ENCODE measurements at regions not wholly inside any gene's neighbourhood (a gene's known extent, or its start where the extent isn't known, plus 50 kb on each side); places are given as distances from the start of the nearest gene placed in this dataset.

DNA sequence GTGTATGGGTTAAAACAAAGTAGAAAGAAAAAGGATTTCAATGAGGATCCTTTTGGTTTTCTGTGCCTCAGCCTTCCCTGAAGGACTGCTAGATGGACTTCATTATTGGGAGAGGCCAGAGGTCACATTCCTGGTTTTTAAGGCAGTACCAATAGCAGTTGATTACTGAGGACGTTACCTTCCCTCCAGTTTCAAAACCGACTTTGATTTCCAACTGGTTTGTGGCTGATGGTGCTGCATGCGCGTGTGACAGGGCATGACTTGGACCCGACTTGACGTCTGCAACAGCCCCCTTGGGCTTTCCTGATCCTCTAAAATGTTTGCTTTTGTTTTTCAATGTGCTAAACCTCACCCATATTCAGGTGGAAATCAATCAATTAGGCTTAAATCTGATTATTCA lies 314.3 kb upstream of the ARGLU1 start:
- POLR2A ChIA-PET: no interaction called here

GRCh38 chr13:106879806-106880205 lies 311.9 kb upstream of the ARGLU1 start:
- no peak overlapping the region for H3K4me3 Mint-ChIP-seq (ENCODE audit: unreplicated experiment)
- POLR2A ChIA-PET: no interaction called here
- H3K36me3 ChIP-seq (ENCODE audit: control insufficient read depth, insufficient read depth, low read length): no peaks in the 10 kb centered on the region
- H3K27me3 ChIP-seq (replicated peaks; ENCODE audit: control insufficient read depth, insufficient read depth, low read length): no peaks in the 10 kb centered on the region
- CTCF ChIA-PET: no interaction called here
- no peaks in the 10 kb centered on the region for H3K36me3 Mint-ChIP-seq (ENCODE audit: insufficient read depth, unreplicated experiment)
- BruUV-seq (replicated peaks): no TSS peak
- no peaks in the 10 kb centered on the region for H3K4me1 Mint-ChIP-seq (ENCODE audit: low read depth, unreplicated experiment)
- no peak for TF ChIP-seq CTCF (IDR thresholded peaks at IDR 0.05; ENCODE audit: insufficient read depth in 1 of 2, low read depth in 1 of 2, low read length in 1 of 2, severe bottlenecking in 1 of 2, unreplicated experiment in 1 of 2)
- peaks cover 10% of the 10 kb centered on the region for H3K9me3 Mint-ChIP-seq (ENCODE audit: unreplicated experiment)
- intact Hi-C loops (cut with micrococcal nuclease; ENCODE audit: unreplicated experiment): no loop called here
- H3K27me3 Mint-ChIP-seq (ENCODE audit: insufficient read depth, unreplicated experiment): no peaks in the 10 kb centered on the region
- H3K4me3 ChIP-seq (ENCODE audit: low read depth, low read length): no peak overlapping the region
- DNase-seq: no peak
- H3K4me1 ChIP-seq: 0 out of 2 replicates have a peak, but pooled peaks cover 4% of the 10 kb centered on the region
- no peaks in the 10 kb centered on the region for H3K9me3 ChIP-seq
- no peak overlapping the region for H3K27ac Mint-ChIP-seq (ENCODE audit: unreplicated experiment)

More for the DNA sequence above, 314.3 kb upstream of the ARGLU1 start:
- no TSS peak for BruUV-seq (replicated peaks)
- TF ChIP-seq CTCF (IDR thresholded peaks at IDR 0.05; ENCODE audit: insufficient read depth in 1 of 2, low read depth in 1 of 2, low read length in 1 of 2, severe bottlenecking in 1 of 2, unreplicated experiment in 1 of 2): no peak
- Mint-ChIP-seq H3K27ac (ENCODE audit: unreplicated experiment) (no peak overlapping the region), H3K36me3 (ENCODE audit: insufficient read depth, unreplicated experiment) (no peaks in the 10 kb centered on the region), H3K9me3 (ENCODE audit: unreplicated experiment) (peaks cover 11% of the 10 kb centered on the region), H3K27me3 (ENCODE audit: insufficient read depth, unreplicated experiment) (no peaks in the 10 kb centered on the region), H3K4me3 (ENCODE audit: unreplicated experiment) (no peak overlapping the region), H3K4me1 (ENCODE audit: low read depth, unreplicated experiment) (no peaks in the 10 kb centered on the region)
- H3K27me3 ChIP-seq (replicated peaks; ENCODE audit: control insufficient read depth, insufficient read depth, low read length): no peaks in the 10 kb centered on the region
- no peak for DNase-seq
- H3K9me3 ChIP-seq: no peaks in the 10 kb centered on the region
- intact Hi-C loops (cut with micrococcal nuclease; ENCODE audit: unreplicated experiment): no loop called here
- no peak overlapping the region for H3K4me3 ChIP-seq (ENCODE audit: low read depth, low read length)
- H3K4me1 ChIP-seq: 0 out of 2 replicates have a peak, but pooled peaks cover 4% of the 10 kb centered on the region
- H3K36me3 ChIP-seq (ENCODE audit: control insufficient read depth, insufficient read depth, low read length): no peaks in the 10 kb centered on the region
- CTCF ChIA-PET: no interaction called here

- intact Hi-C loops (cut with micrococcal nuclease; ENCODE audit: unreplicated experiment): no loop called here
- Mint-ChIP-seq H3K36me3 (ENCODE audit: insufficient read depth, unreplicated experiment) (no peaks in the 10 kb centered on the region), H3K4me1 (ENCODE audit: low read depth, unreplicated experiment) (no peaks in the 10 kb centered on the region), H3K27me3 (ENCODE audit: insufficient read depth, unreplicated experiment) (no peaks in the 10 kb centered on the region), H3K27ac (ENCODE audit: unreplicated experiment) (no peak overlapping the region), H3K4me3 (ENCODE audit: unreplicated experiment) (no peak overlapping the region), H3K9me3 (ENCODE audit: unreplicated experiment) (peaks cover 10% of the 10 kb centered on the region)
- POLR2A ChIA-PET: no interaction called here
- Histone ChIP-seq H3K4me1 (no peaks in the 10 kb centered on the region), H3K36me3 (ENCODE audit: control insufficient read depth, insufficient read depth, low read length) (no peaks in the 10 kb centered on the region), H3K9me3 (no peaks in the 10 kb centered on the region), H3K27me3 (replicated peaks; ENCODE audit: control insufficient read depth, insufficient read depth, low read length) (no peaks in the 10 kb centered on the region), H3K4me3 (ENCODE audit: low read depth, low read length) (no peak overlapping the region)
- DNase-seq: no peak
- no TSS peak for BruUV-seq (replicated peaks)
- TF ChIP-seq CTCF (IDR thresholded peaks at IDR 0.05; ENCODE audit: insufficient read depth in 1 of 2, low read depth in 1 of 2, low read length in 1 of 2, severe bottlenecking in 1 of 2, unreplicated experiment in 1 of 2): no peak
- CTCF ChIA-PET: interaction anchor here (0.5 kb wide), 1 partner anchor 172 kb away, joined by 3 read pairs; no protein-coding TSS in a partner anchor
Measured at GRCh38 chr13:106874323-106874722, 306.4 kb upstream of the ARGLU1 start.
